Activated CD4-positive, CD25-positive, alpha-beta regulatory T cell treated with anti-CD3 and anti-CD28 coated beads, Interleukin-2, amount 50 U/mL, for 16 hours (primary cell): ENCODE measurements at regions not wholly inside any gene's neighbourhood (a gene's known extent, or its start where the extent isn't known, plus 50 kb on each side); places are given as distances from the start of the nearest gene placed in this dataset.
"Not testable (repeated sequence)": the region's sequence is repeated elsewhere in the genome, so short reads cannot be mapped to it uniquely, and the experiment has no call there.

ENCODE experiments used
- DNase-seq: peaks from one replicate; pipeline ENCODE4 v3.0.0-alpha.2; 2020; ENCODE audit warnings: low read depth, low spot score

- no peak for DNase-seq
Observed at GRCh38 chr9:78438211-78438610, 141.3 kb downstream of the PSAT1 start.

- DNase-seq = no peak
Observed at GRCh38 chr9:78438780-78439179, 141.9 kb downstream of the PSAT1 start.

GRCh38 chr9:78439190-78439865 is 142.4 kb downstream of the PSAT1 start:
- DNase-seq = peak; percentile 41

- no peak for DNase-seq
Observed at GRCh38 chr9:78439866-78440830, 143.2 kb downstream of the PSAT1 start.

DNA sequence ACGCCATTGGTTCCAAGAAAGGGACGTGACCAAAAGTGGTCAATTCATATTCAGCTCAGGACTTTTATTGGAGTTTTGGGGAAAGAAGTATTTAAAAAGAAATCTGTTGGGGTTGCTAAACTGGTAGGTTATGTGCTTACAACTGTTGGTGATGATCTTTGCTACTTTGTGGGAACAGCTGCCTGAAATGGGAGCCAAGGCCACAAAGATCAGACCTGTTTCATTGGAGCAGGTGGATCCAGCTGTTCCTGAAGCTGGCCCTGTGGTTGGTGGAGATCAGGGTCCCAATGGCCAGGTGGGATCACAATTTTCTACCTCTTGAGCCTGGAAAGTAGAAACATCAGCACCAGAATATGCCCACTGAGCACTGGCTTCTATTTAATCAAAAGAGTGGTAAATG is 144.5 kb downstream of the PSAT1 start:
- DNase-seq = no peak

DNA sequence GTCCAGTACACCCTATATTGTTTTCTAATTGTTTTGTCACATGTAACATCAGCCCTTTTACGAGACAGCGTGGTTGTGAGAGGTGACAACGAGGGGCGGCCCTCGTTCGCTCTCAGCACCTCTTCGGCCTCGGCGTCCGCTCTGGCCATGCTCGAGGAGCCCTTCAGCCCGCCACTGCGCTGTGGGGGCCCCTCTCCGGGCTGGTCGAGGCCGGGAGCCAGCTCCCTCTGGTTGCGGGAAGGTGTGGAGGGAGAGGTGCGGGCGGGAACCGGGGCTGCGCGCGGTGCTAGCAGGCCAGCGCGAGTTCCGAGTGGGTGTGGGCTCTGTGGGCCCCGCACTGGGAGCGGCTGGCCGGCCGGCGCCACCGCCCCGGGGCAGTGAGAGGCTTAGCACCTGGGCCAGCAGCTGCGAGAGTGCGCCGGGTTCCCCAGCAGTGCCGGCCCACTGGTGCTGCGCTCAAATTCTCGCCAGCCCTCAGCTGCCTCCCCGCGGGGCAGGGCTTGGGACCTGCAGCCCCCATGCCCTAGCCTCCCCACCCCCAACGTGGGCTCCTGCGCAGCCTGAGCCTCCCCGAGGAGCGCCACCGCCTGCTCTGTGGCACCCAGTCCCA is 145.0 kb downstream of the PSAT1 start:
- no peak for DNase-seq

DNA sequence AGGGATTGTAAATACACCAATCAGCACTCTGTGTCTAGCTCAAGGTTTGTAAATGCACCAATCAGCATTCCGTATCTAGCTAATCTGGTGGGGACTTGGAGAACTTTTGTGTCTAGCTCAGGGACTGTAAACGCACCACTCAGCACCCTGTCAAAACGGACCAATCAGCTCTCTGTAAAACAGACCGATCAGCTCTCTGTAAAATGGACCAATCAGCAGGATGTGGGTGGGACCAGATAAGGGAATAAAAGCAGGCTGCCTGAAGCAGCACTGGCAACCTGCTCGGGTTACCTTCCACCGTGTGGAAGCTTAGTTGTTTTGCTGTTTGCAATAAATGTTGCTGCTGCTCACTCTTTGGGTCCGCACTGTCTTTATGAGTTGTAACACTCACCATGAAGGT is 145.7 kb downstream of the PSAT1 start:
- not testable (repeated sequence) for DNase-seq

- no peak for DNase-seq
Observed at GRCh38 chr9:78443946-78444345, 147.0 kb downstream of the PSAT1 start.

DNA sequence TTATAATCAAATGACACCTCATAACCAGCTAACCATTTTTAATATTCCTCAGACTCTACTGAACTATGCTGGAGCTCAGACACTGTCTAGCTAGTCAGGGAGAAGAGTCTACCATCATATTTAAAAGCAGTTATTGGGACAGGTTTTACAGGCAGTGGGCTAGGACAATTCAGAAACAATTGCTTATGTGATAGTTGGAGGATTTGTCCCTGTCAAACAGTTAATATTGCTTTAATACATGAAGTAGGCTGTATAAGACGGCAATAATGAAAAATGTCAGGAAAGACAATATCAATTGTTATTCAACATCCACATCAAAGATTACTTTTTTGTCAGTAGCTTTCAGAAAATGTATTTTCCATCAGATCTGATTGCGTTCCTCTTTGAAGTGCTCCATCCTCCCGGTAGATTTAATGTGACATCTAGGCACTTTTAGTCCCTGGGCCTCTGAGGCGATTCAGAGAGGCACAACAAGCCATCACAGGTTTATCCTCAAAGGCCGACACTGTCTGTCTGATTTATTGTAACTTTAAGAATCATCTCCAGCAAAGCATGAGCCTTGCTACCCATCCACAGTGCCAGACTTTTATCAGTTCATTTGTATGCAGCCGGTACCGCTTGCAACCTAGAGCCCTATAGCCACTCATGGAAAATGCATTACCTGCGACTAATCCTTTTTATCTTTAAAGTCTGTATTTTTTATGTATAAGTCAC is 152.2 kb downstream of the PSAT1 start:
- no peak for DNase-seq

GRCh38 chr9:78453450-78453849 is 156.5 kb downstream of the PSAT1 start:
- DNase-seq = no peak

DNA sequence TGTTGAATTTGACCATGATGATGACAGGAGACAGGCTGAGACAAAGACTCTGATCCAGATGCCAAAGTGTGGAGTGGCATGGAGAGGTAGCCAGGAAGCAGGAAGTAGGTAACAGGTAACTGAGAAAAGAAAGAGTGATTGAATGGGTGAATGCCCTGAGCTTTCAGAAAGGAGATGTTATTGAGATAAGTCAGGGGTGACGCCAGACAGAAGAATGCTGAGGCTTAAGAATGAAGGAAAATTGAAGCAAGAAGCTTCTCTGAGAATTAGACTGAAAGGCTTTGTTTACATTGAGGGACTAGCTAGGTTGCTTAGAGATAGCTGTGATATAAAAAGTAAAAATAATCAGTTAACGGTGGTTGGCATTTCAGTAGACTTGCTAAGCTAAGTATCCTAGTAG is 165.7 kb downstream of the PSAT1 start:
- no peak for DNase-seq

- DNase-seq = no peak
Observed at GRCh38 chr9:78463750-78464149, 166.8 kb downstream of the PSAT1 start.

- DNase-seq = no peak
Observed at GRCh38 chr9:78468231-78468630, 171.3 kb downstream of the PSAT1 start.

DNA sequence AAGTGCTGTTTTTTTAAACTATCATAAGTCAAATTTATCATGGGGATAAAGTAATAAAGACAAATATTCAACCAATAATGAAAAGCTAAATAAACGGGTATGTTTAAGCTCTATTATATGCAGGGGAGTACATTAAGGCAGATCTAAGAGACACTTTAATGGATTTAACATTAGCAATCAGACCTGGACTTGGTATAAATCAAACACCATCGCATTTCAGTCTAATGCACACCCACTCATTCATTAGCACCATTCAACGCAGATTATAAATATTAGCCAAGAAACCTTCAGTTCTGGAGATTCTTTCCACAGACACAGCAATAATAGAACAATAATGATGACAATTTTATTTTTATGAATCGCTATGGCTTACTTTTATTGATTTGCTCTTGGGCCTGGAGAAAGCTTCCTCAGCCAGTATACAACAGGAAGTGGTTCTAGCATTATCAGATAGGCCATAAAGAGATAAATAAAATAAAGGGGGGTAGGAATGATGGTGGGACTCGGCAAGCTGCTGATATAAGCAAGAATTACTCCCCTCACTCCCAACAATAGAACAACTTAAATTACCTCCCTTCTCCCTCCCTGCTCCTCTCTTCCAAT is 172.2 kb downstream of the PSAT1 start:
- DNase-seq = no peak

DNA sequence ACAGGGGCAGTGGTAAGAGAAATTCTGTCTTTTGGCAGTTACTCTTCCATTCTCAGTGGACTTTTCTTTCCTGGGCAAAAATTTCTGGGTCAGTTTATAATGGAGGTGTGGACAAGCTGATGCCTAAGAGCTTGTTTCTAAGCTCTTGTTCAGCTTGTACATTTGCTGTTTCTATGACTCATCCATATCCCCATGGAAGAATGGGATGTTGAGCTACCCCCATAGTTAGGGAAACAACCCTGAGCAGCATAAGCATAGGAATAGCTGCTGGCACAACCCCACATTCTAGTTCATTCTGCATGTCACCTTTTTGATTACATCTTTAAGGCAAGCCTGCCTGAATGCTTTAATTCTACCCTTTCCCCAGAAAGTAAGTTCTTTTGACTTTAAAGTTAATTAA is 173.3 kb downstream of the PSAT1 start:
- no peak for DNase-seq

DNA sequence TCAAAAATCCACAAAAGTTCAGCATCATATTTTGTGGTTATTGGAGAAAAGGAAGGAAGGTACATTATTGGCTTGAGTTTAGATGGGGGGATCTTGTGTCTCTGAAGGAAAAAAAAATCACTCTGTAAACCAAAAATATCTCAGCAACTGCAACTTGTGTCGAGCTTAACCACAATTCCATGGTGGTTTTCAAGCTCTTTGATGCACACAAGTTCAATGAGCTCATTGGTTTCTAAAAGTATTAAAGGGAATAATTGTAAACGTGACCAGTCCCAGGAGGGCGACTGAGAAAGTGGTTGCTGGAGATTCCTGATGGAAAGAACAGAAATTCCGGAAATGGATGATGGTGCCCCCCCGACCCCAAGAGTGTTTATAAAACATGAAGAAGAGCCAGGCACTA is 173.8 kb downstream of the PSAT1 start:
- no peak for DNase-seq

DNA sequence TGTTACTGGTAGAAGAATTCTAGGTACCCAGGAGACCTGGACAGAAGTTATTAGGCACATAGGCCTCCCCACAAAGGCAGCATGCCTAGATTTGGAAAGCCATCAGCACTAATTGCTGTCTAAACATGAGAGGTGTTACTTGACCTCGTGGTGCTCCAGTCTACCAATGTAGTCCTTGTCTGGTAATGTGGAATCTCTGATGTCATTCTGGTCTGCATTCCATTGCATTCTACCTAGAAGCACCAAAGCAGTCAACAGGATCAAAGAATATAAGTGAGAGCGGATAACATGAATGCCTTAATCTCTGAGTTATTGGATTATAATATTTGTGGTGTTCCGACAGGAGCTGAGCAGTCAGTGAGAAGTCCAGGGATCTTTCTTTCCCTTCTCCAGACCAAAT is 175.2 kb downstream of the PSAT1 start:
- DNase-seq = no peak

- DNase-seq = no peak
Observed at GRCh38 chr9:78479441-78479840, 182.5 kb downstream of the PSAT1 start.

DNA sequence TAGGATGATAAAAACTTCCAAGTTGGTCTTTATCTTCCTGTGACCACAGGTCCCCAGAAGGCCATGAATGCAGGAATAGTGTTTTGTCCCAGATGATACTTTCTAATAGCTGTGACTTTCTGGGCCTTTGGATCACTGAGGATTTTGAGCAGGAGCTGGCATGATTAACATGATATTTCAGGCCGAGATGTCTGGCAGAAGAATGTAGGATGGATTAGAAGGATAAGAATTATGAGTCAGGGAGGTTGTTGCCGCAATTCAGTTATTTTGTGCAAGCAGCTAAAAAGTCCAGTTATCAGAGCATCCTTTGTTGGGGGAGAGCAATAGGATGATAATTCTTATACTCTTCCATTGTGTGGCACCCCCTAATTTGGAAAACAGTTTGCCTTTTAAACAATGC is 189.7 kb downstream of the PSAT1 start:
- DNase-seq = no peak

DNA sequence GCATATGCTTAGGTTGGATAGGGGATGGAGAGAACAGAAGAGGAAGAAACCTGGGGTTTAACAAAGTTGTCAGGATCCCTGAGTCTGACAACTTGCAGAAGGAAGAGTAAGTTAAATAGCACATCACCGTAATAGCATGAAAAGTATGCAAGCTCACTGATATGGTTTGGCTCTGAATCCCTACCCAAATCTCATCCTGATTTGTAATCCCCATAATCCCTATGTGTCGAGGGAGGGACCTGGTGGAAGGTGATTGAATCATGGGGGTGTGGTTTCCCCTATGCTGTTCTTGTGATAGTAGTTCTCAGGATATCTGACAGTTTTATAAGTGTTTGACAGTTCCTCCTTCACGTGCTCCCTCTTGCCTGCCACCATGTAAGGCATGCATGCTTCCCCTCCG is 193.3 kb downstream of the PSAT1 start:
- no peak for DNase-seq

GRCh38 chr9:78491402-78491801 is 194.5 kb downstream of the PSAT1 start:
- DNase-seq = no peak
